NCI-H2029 (cell line): ENCODE measurements at regions not wholly inside any gene's neighbourhood (a gene's known extent, or its start where the extent isn't known, plus 50 kb on each side); places are given as distances from the start of the nearest gene placed in this dataset.
"Not testable (repeated sequence)": the region's sequence is repeated elsewhere in the genome, so short reads cannot be mapped to it uniquely, and the experiment has no call there.

Experiments used
- DNase-seq: peaks from one replicate; lab custom pipeline; 2025; lab: John Stamatoyannopoulos, UW

DNA sequence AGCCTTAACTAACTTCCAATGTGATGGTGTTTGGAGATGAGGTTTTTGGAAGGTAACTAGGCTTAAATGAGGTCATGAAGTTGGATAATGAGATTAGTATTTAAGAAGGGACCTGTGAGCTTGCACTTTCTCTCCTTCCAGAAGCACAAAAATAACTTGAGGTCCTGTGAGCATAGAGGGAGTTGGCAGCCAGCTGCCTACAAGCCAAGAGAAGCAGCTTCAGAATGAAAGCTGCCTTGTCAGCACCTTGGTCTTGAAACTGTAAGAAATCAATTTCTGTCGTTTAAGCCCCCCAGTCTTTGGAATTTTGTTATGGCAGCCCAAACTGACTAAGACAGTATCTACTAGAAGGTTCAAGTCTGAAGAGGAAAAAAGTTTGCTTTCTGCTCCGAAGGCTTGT lies 280.2 kb upstream of the GALNTL6 start:
- no peak for DNase-seq

DNA sequence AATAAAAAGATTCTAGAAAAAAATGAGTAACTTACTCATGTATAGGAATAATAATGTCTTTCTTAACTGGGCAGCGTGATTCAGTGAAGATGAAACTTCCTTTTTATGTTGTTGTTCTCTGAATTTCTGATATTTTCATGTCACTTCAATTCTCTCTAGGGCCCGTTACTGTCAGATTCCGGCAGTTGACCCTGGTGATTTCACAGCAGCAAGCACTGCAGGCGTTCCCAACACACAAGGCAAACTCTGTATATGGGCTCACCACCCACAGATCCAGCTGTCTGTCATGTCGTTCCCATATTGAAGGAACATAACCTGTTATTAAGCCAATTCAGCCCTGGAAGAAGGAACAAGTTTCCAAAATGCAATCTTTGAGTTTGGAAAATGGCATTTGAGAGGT lies 288.3 kb upstream of the GALNTL6 start:
- no peak for DNase-seq

DNA sequence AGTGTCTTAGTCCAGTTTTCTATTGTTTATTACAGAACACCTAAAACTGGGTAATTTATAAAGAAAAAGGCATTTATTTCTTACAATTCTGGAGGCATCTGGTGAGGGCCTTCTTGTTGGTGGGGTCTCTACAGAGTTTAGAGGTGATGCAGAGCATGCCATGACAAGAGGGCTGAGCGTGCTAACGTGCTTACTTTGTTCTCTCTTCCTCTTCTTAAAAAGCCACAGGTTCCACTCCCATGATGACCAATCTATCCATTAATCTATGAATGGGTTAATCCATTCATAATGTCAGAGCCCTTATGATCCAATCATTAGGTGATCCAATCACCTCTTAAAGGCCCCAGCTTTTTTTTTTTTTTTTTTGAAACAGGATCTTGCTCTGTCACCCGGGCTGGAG lies 291.5 kb upstream of the GALNTL6 start:
- no peak for DNase-seq

DNA sequence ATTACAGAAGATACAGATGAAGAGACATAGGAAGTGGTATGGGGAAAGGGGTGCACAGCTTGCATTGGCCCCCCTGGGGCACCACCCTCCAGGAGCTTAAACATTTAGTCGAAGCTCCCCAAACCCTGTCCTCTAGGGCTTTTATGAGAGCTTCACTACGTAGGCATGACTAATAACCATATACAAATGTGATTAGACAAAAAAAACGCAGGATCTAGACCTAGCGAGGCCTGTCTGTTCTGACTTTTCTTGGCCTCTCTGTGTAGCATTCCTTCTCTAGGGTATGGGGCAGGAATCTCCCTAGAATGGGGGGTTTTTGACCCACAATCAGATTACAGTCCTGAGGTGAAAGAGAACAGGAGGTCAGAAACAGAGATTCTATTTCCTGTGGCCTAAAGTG lies 293.7 kb upstream of the GALNTL6 start:
- DNase-seq = no peak

DNA sequence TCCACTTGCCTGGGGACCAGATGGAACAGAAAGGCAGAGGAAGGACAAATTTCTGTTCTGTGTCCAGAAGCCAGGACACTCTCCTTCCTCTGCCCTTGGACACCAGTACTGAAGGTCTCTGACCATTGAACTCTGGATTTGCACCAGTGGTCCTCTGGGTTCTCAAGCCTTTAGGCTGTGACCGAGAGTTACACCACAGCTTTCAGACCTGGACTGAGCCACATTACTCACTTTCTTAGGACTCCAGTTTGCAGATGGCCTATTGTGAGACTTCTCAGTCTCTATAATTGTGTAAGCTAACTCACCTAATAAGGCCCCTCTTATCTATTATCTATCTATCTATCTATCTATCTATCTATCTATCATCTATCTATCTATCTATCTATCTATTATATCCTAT lies 295.3 kb upstream of the GALNTL6 start:
- no peak for DNase-seq

DNA sequence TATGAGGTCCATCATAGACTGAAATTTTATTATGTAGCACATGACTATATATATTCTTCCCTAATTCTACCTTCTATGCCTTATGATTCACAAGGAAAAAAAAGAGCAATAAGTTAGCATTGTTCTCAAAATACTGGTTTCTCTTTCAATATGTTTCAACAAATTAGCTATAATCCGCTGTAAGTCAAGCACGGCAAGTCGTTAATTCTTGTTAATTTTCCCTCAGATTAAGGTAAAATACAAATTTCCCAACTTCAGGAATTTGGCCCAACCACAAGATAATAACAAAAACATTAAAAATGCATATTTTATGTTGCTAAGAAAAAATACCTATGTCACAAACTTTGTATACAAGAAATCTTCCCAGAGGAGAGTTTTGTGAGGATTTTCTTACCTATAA lies 296.5 kb upstream of the GALNTL6 start:
- DNase-seq = no peak

DNA sequence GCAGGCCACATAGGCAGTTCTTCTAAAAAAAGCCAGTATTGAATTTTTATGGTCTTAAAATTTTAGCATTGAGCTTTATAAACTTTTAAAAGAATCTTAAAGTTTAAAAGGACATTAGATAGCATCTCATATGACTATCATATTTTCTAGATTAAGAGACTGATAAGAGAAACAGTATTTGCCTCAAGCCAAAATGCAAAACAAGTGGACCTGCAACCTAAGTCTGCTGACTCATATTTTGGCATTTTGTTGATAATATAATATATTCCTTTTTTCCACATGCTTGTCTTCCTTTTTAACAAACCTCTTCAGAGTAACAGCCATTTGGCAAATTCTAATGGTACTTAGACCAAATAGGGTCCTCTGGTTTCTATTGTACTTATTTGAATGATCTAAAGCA lies 328.5 kb upstream of the GALNTL6 start:
- DNase-seq = no peak

DNA sequence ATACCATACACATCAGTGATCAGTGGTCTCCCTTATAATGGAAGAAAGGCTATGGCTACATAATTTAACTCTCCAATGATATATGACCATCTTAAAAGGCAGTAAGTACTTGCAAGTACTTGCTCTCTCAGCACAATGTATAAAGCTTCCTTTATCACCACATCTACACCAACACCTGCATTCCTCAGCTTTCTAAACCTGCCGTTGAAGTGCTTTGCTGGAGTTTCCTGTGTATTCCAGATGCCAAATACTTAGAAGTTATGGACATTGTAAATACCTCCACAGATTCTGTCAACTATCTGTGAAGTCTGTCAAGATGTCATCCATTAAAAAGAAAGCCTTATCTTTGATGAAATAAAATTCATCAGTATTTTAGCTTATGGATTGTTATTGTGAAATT lies 335.0 kb upstream of the GALNTL6 start:
- DNase-seq = no peak

DNA sequence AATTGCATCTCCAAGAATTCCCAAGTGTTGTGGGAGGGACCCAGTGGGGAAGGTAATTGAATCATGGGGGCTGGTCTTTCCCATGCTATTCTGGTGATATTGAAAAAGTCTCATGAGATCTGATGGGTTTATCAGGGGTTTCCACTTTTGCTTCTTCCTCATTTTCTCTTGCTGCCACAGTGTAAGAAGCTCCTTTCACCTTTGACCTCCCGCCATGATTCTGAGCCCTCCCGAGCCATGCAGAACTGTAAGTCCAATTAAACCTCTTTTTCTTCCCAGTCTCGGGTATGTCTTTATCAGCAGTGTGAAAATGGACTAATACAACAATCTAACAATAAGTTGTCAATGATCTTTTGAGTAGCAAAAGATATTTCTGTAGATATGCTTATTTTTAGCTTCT lies 338.1 kb upstream of the GALNTL6 start:
- not testable (repeated sequence) for DNase-seq

DNA sequence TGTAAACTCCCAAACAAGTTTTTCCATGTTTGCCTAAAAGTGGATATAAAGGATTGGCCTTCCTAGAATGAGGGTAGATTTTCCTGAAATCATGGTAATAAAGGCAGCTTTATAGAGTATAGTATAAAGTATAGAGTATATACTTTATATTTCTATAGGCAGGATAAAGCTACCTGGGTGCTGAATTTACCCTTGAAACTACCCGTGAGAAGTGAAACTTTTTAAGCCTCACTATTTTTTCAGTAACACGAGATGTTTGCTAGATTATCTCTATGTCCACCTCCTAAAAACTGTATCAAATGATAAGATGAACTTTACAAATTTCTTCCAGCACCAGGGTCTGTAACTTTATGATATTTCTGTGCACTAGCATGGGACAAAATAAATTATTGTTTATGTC lies 340.0 kb upstream of the GALNTL6 start:
- DNase-seq = no peak

DNA sequence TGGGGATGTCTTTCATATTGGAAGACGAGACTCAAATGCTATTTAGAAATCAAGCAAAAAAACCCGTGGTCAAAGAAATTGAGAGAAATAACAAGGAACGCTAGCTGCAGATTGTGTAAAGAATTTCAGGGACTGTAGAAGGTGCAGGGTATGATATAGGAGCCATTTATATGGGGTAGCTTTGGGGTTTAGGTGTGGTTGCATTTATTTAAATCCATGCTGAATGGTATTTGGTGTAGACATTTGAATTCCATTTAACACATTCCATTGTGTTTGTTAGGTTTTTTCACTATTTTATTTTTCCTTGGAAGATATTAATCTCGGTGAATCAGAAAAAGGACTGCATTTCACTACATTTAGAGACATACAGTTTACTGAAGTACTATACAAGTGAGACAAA lies 341.0 kb upstream of the GALNTL6 start:
- no peak for DNase-seq

DNA sequence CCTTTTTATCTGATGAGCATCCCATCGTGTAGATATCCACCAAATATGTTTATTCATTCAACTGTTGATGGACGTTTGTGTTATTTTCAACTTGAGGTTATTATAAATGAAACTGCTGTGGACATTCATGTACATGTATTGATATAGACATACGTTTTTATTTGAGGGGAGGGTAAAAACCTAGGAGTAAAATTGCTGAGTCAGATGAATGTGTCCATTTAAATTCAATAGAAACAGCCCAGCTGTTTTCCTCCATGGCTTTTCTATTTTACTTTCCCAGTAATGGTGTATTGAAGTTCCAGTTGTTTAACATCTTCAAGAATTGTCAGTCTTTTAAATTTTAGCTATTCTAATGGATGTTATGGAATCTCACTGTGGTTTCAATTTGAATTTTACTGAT lies 348.7 kb upstream of the GALNTL6 start:
- DNase-seq = no peak

DNA sequence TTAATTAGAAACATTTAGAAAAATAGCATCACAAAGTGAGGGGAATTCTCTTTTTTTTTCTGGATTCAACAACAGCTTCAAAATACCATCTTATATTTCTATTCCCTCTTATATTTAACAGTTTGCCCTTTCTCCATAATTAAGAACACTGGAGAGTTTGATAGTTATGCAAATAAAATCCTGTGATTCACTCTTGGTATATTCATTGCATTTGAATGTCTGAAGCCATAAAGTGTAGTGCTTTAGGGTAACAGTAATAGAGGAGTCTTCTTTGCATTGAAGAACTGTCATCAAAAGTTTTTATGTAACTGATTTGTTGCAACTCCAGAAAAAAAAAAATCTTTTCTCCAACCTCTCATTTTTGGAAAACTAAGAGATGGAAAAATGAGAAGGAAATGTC lies 352.0 kb upstream of the GALNTL6 start:
- DNase-seq = no peak

DNA sequence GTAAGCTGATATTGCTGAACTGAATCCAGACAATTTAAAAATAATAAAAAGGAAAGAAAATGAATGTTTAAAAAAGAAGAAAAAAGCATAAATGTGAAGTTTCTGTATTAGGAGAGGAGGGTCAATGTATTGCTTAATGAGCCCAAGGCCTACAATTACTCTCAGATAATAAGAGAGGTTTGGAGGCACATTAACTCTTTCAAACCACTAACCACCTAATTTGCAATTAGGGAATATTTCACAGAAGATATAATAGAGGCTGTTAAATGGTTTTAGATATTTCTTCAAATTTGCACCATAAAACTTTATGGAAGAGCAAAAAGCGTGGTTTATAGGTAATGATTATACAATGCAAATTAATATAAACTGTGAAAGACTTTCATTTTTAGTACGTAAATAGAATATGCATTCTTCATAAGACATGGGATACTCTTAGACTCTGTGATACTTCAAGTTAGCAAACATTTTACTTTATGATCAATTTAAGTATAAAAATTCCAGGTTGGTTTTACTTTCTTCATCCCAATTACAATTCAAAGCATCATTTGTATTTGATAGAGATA lies 364.2 kb upstream of the GALNTL6 start:
- DNase-seq = no peak

DNA sequence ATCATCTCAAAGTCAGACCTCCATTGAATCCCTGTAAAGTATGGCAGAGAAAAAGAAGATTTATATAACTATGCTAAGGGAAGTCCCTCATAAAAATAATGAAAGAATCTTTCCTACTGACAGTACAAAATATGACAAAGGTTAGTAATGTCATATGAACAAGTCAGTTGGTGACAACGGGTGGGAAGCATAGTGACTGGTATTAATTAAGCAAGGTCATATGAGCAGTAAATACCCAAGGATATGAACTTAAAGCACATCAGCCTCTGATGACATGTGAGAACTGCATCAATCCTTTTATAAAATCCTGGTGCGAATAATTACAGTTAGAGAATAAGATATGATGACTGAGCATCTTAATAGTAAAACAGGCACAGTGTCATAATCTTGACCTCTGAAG lies 364.8 kb upstream of the GALNTL6 start:
- no peak for DNase-seq

DNA sequence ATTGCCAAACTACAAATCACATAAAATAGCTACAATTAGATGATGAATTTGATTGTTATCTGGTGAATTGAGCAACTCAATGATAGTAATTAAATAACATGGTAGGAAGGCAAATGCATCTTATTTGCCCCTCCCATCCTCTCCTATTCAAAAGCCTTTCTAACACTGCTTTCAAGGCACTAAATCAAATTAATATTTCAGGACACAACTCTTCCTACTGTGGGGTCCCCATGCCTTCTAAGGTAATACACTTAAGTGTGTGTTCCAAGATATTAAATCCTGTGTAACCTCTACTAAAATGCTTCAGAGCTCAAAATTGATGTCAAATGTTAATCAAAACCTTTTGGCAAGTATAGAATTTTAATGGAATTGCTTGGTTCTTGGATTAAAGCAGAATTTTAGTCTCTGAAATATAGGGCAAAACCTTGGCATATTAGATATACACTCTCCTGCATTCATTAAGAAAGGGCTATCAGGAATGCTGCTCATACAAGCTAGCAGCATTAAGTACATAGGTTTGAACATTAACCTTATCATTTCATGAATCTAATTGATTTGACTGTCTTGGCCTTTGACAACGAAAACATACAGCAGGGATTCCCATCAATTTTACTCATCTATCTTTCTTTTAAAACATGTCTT lies 371.8 kb upstream of the GALNTL6 start:
- no peak for DNase-seq

DNA sequence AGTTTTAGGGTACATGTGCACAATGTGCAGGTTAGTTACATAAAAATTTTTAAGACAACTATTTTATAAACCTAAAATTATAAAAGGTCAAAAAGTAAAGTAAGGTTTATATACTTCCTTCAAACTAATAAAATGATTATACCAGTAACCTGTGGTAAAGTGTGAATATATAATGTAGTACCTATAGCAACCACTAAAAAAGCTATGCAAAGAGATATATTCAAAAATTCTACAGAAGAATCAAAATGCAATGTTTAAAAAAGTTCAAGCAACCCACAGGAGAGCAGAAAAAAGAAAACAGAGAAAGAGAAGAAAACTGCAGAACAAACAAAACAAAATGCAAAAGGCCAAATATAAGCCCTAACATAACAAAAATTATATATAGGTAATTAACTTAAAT lies 379.5 kb upstream of the GALNTL6 start:
- no peak for DNase-seq

DNA sequence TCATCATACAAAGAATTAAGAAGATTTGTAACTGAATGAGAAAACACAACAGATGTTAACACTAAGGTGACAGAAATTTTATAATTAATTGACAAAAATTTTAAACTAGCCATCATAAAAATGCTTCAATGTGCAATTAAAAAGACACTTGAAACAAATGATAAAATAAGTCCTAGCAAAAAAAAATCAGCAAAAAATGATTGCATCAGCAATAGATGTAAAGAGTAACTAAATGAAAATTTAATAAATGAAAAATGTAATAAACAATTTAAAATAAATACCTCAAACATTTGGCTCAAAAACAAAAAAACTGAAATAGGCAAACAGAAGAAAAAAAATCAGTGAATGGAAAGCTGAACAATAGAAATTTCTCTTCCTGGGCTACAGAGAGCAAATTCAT lies 380.7 kb upstream of the GALNTL6 start:
- DNase-seq = no peak

DNA sequence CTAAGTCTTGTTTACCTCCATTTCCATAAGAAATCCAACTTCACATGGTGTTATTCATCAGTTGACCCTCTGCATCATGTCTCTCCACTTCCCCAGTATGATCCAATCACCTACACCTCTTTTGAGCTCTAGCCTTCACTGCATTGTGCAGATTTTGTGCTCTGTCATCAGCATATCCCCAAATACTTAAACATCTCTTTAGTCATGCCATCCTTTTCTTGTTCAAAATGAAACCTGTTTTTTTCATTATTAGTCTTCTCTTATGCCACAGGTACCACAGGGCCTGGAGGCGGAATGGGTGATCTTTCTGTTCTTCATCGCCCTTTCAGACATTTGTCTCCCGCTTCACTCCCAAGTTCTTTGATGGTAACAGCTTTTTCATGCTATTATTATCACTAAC lies 382.7 kb upstream of the GALNTL6 start:
- DNase-seq = no peak

DNA sequence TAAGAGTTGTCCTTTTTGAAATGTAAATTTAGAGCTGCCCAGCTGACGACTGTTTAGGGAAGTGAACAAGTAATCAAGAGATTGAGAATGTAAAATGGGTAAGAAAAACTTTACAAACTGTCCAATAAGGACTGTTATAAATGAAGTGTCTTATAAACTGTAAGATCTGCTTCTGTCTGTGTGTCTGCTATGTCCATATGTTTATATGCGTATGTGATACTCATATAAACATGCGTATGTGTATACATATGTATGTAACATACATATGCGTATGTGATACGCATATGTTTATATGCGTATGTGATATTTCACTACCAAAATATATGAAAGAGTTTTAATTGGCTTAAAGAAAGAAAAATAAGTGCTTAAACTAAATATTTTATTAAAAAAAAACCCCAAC lies 416.0 kb upstream of the GALNTL6 start:
- no peak for DNase-seq

DNA sequence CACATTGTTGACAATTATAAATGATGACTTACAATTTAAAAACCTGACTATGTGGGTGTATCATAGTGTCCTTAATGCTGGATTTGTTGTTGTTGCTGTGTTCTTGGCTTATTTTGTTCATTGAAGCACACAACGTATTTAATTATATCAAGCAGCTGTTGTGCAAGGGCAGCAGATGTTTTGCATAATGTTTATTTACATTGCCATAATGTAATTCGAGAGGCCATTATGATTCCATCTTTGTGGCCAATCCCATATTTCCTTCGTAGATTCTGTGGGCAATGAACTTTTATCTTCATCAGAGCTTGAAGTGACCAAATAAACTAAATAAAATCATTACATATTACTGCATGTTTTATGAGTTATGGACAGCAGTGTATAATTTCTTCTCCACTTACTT lies 422.6 kb upstream of the GALNTL6 start:
- no peak for DNase-seq

DNA sequence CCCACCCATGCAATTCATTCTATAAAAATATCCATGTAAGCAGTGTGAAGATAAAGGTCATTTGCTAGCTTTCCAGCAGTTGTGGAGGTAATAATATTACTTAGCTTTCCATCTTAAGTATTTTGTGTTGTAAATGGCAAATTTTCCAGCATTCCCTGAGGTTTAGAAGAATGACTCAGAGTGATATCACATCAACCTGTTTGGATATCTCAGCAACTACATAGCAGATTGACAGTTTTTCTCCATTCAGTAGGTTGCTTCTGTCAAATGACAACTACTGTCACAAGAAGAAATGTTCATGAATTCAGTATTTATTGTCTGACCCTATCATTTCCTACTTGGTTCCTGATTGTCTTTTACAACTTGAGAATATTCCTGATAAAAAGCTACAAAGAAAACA lies 434.9 kb upstream of the GALNTL6 start:
- no peak for DNase-seq

DNA sequence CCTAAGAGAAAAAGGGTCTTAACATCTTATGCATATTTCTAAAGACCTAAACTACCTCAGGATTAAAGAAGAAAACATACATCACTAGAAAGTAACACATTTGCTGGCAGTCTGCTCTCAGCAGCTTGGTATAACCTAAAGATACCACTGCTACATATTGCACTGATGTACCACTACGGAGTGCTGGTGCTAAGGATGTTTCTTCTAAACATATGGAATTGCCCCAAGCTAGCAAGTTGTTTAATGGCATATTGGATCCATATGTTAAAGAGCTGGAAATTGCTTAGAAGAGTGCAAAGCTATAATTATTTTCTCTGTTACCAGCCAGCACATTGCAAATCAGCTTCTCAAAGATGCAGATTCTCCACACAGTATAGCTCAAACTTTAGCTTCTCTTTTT lies 436.5 kb upstream of the GALNTL6 start:
- DNase-seq = no peak

DNA sequence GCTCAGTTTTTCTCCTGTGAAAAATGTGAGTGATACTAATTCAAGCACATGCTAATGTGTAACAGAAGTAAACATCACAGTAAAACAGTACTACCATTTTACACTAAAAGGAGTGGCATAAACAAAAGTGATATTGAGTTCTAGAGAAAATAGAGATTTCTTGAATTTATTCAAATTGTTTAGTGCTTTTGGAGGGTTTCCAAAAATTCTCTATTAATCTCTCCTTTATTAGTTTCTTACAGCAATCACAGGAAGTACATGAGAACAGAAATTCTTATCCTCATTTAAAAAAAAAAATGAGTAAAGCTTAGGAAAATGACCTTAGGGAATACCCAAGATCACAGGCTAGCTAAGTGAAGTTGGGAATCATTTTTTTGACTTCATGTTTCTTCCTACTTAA lies 459.7 kb upstream of the GALNTL6 start:
- no peak for DNase-seq

DNA sequence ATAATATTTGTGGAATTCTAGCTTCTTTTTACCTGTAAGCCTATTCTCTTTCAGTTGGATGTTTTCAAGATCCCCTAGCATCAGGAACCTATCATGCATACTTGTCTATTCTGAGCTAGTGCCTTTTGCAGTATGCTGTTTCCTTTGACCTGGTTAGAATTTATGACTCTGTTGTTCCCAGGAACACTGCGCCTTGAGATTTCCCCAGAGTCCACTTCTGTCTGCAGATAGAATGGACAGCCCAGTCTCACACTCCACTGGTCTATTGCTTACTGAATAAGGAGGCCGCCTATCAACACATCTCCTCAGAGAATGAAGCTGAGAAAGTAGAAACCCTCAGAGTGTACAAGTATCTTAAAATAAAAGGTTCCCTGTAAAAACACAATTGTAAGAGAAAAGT lies 465.1 kb upstream of the GALNTL6 start:
- DNase-seq = no peak
